ENCODE measurements at regions not wholly inside any gene's neighbourhood (a gene's known extent, or its start where the extent isn't known, plus 50 kb on each side); places are given as distances from the start of the nearest gene placed in this dataset.
"Not testable (repeated sequence)": the region's sequence is repeated elsewhere in the genome, so short reads cannot be mapped to it uniquely, and the experiment has no call there.

DNA sequence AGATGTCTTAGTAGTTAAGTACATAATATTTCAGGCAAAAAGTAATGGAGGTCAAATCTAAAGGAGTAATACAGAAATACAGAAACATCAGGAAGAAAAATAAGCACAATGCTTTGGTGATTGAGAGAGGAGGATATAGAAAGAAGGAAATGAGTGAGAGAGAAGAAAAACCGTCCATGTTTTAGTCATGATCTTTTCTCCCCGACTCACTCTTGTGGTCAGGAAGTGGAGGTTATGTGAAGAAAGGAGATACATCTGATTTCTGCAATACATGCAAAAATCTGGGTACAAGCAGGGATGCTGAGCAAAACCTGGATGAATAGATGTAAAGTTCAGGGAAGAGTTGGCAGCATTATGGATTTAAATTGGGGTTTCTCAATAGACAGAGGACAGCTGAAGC is 1122.5 kb downstream of the SORCS3 start:
- no peak for DNase-seq

DNA sequence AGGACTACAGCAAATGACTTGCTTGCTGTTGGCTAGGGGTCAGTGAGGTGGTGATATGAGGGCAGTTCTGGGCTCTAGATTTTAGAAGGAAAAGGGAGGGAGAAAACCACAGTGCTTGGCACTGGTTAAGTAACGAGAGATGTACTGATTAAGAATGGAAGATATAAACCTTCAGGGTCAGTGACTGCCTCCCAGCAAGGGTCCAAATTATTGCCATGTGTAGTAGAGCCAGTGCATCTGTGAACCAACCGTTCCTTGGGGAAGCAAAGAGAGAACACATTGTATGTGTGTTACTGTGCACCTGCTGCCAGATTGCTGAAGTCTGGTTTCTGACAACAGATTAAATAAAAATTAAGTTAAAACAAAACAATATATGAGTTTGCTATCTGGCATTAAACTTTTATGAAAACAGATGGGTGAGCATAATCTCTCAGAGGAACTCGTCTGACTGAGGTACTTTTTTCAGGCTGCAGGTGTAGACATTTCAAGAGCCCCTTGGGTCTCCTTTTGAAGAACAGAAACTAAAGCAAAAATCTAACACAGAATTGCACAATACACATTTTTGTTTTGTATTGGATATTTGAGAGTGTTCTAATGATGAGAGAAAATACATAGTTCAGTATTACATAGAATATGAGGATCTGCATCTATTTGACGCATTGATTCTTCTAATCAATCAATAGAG is 1120.6 kb downstream of the SORCS3 start:
- DNase-seq, result no peak

DNA sequence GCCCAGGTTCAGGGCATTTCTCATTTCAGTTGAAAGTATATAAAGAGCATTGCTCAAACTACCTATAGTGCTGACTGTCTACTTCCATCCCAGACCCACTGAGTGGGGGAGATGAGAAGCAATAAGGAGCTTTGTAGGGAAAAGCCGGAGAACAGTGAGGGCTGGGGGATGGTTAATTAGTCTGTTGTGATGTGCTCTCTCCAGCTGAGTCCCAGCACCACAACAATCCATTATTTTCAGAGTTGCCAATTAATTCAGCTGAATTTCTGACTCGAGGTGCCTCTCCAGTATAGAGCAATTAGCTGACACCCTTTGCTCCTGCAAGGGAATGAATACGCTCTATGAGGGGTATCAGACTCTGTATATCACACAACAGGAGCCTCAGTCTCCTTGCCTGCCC is 1118.6 kb downstream of the SORCS3 start:
- DNase-seq, result no peak

GRCh38 chr10:105758209-105758998 is 1117.3 kb downstream of the SORCS3 start:
- no peak for DNase-seq

GRCh38 chr10:105757302-105757701 is 1116.2 kb downstream of the SORCS3 start:
- no peak for DNase-seq

GRCh38 chr10:105756386-105756785 is 1115.3 kb downstream of the SORCS3 start:
- no peak for DNase-seq

DNA sequence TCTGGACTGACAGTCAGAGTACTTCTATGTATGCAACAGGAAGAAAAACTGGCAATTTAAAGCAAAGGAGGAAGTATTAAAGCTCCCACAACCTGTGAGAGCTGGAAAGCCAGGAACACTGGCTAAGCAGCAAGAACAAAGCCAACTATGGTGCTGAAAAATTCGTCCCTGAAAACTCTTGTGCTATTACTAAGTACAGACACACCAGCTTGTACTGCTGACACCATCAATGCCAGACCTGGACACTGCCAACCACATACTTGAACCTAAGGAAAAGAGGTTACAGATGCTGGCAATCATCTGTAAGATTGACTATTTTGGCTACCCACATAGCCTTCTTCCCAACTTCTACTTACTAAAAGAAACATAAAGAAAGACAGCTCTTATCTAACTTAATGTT is 1110.6 kb downstream of the SORCS3 start:
- DNase-seq, result no peak

DNA sequence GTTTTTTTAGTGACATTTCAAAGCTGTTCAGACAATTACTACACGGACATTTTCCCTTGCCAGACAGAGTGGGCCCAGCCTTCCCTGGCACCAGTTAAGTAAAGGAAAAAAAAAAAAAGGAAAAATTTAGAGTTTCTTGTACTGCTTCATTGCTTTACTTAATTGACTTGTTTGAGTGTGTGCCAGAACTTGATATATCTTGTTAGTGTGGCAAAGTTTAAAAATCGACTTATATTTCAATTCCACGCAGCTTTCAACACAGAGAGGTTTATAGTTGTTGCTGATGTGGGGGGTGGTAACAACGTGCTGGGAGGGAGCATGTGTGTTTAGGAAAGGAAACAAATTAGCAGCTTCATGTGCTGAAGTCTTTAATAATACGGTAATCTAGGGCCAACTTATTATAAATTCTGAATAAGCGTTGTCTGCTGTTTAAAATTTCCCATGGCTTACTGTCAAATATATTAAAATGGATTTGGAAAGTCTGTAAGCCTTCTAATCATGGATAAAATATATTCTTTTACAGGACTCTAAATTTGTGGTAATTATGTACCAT is 1104.6 kb downstream of the SORCS3 start:
- DNase-seq, result no peak

GRCh38 chr10:105743343-105744056 is 1102.4 kb downstream of the SORCS3 start:
- no peak for DNase-seq

DNA sequence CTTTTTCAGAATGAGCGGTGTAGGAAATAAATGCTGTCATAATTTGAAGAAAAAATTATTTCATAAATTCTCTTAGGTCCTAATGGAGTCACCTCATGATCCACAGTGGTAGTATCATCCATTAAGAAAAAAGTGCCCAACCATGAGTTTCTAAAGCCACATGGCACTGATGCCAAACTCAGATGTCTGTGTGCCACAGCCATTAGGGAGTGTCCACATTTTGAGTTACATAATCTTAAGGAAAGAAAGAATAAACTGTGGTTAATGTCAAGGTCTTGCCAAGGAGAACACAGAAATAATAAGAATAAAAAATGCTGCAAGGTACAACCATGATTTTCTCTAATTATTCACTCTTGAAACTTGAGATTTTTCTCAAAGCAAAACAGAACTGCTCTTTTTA is 1101.8 kb downstream of the SORCS3 start:
- DNase-seq, result no peak

DNA sequence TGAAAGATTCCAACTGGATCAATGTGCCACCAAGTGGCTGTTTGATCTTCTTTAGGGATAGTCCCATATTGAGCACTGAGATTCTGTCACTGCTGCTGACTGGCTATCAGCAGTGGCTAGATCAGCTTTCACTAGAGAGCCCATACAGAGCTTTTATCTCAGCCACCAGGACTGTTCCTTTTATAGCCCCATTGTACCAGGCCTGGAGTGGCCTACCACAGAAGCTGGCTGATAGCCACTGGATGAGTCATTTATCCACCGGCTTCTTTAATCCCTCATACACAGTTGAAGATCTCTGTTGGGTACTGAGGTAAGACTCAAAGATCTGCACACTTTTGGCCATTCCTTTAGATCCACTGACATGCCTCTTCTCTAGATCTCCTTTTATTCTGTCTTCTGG is 1101.1 kb downstream of the SORCS3 start:
- no peak for DNase-seq

GRCh38 chr10:105734479-105734878 is 1093.4 kb downstream of the SORCS3 start:
- no peak for DNase-seq

DNA sequence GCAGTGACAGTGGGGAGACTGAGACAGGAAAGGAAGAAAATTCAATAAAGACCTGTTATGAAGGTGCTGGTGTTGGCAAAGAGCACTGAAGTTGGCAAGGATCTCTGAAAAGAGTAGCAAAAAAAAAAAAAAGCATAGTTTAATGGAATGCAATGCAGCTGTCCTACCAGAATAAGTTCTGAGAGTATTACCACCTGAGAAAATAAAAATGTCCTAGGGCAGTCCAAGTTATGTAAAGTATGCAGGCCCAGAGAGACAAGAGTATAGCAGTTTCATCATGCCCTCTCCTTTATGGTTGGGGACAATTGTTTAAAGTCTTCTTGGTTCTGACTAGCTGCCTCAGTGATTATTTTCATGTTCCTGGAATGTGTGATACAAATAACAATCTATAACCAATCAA is 1092.8 kb downstream of the SORCS3 start:
- no peak for DNase-seq

GRCh38 chr10:105729428-105729827 is 1088.3 kb downstream of the SORCS3 start:
- no peak for DNase-seq

- DNase-seq, result not testable (repeated sequence)
These were observed 1086.5 kb downstream of the SORCS3 start for GRCh38 chr10:105727586-105727985.

DNA sequence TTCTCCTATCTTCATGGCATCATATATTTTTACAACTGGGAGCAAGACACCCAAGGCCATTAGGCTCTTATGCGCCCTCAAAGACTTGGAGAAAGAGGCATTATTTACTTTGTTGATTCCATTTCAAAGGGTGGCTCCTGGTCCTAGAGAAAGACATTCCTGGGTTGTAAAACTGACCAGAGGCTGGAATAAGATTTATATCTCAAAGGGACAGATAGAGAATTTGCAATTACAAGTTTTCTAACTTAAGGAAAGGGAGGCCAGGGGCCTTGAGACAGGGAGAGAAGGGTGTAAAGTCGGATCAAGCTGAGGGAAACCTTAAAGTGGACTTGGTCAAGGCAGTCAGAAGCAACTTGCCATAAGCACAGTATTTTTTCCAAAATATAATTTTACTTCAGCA is 1086.0 kb downstream of the SORCS3 start:
- DNase-seq, result no peak

DNA sequence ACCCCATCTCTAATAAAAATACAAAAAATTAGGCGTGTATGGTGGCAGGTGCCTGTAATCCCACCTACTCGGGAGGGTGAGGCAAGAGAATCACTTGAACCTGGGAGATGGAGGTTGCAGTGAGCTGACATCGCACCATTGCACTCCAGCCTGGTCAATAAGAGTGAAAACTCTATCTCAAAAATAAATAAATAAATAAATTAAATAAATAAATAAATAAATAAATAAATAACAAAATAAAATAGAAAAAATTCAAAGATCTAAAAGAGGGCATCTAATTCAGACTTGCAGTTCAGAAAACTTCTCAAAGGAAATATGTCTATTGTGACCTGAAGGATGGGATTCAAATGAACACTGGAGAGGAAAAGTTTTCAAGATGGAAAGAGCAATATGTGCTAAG is 1085.1 kb downstream of the SORCS3 start:
- no peak for DNase-seq

GRCh38 chr10:105725007-105725406 is 1083.9 kb downstream of the SORCS3 start:
- DNase-seq, result no peak

- DNase-seq, result no peak
These were observed 1077.3 kb downstream of the SORCS3 start for GRCh38 chr10:105718207-105718995.

DNA sequence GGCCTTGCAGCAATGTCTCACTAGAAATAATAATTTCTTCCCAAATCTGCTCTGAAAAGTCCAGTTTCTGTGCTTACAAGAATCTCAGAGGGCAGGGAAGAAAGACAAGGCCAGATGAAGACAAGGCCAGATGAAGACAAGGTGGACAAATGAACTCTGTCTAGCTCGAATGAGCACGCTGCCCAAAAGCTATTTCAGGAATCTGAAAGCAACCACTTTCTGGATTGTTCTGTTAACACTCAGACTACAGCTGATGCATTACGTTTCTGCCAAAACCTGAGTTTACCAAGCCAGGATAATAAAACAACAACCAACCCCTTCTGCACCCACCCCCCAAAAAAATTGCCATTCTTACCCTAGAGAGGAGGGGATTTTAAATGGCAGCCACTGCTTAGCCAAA is 1073.6 kb downstream of the SORCS3 start:
- DNase-seq, result no peak

DNA sequence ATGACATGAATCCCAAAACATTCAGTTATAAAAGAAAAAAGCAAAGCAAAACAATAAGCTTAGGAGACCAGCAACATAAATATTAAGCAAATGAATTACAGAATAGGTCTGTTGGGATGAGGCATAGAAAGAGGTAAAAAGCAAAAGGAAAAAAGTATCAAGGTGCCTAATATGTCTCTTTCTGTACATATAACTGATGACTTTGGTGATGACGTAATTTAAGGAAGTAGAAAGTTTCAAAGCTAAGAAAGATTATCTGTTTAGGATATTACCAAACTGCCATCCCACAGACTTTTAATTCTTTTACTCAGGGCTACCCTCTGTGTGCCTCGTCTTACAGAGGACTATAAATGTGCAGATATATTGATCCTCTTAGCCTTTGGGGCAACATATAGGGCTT is 1066.5 kb downstream of the SORCS3 start:
- no peak for DNase-seq

GRCh38 chr10:105706281-105707026 is 1065.4 kb downstream of the SORCS3 start:
- DNase-seq, result no peak

Measured in SW 1271 (cell line).